ENCODE measurements at regions not wholly inside any gene's neighbourhood (a gene's known extent, or its start where the extent isn't known, plus 50 kb on each side); places are given as distances from the start of the nearest gene placed in this dataset.
A peak's percentile ranks its signal among the peaks of the same experiment; 100 is the strongest.

- no peak for DNase-seq
Measured at GRCh38 chr2:7777668-7778067, 860.5 kb downstream of the RNF144A start.

DNA sequence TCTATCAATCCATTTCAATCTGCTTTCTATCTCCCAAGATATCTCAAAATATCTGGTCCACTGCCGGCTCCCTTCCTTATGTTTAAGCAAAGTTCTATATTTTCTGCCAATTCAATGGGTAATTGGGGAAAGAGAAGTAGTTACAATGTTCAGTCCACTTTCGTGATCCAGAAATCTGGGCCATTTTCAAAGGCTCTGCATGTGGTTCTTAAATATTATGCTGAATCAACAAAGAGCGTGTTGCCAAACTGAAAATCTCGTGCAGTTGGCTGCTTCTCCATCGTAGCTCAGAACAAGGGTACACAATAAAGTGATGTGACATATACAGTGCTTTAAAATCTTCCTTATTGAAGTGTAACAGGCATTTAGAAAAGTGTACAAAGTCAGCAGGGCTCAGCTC lies 863.1 kb downstream of the RNF144A start:
- DNase-seq, result no peak

DNA sequence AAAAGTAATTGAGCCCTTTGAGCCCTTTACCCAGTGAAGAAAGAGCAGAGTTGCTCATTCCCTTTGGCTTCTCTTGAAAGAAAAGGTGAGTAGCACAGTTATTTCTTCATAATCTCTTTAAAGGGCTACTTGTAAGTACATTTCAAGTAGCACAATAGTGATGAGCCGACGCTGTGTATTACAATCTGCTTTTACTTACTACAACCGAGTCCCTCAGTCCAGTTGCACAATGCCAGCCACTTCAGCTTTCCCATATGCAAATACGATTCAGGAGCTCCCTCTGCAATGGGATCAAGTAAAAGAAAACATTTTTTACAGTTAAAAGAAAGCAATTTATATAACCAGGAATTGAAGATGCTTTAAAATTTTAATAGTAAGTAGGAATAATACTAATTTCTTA lies 868.5 kb downstream of the RNF144A start:
- no peak for DNase-seq

DNA sequence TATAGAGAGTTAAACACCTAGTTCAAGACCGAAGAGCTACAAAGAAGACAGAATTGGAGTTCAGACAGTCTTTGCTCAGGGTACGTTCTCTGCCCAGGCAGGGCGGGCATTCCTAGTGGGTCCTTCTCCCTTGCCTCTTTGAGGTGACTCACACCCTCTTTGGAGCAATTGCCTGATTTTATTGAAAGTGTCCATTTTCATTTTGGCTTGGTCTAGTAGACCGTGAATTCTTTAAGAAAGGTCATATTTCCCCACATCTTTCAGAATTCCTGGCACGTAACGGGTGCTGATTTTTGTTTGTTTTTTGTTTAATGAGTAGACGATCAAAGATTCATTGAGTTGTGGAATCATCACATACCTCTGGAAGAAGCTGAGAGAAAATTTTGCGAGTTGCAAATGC lies 871.5 kb downstream of the RNF144A start:
- DNase-seq, result no peak

DNA sequence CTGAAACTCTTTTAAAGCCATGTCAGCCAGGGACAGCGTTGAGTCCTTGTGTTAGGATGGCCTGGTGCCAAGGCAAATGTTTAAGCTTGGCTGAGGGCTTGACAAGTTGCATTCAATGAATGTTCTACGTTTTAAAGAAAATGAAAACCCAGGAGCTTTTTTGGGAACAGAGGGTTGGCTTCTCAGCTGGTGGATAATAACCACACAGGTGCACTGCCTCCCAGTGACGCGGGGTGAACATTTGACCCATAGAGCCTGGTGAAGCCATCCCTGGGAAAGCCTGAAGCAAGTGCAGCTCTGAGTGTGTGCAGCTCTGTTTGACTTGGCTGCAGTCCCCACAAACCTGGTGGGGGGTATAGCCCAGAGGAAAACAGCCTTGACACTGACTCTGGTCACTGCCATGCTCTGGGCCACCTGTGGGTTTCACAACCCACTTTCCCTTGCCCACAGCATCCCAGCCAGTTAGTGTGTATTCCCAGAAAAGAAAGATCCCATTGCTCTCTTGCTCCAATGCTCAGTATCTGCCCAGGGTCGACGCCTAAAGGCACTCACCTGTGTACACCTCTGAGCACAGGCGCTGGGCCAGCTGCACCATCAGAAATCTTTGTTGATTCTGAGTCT lies 874.9 kb downstream of the RNF144A start:
- DNase-seq, result peak; percentile 94

- peak; percentile 12 for DNase-seq
Measured at GRCh38 chr2:7795778-7796563, 878.8 kb downstream of the RNF144A start.

- DNase-seq, result no peak
Measured at GRCh38 chr2:7800031-7800430, 881.8 kb upstream of the ID2 start.

DNA sequence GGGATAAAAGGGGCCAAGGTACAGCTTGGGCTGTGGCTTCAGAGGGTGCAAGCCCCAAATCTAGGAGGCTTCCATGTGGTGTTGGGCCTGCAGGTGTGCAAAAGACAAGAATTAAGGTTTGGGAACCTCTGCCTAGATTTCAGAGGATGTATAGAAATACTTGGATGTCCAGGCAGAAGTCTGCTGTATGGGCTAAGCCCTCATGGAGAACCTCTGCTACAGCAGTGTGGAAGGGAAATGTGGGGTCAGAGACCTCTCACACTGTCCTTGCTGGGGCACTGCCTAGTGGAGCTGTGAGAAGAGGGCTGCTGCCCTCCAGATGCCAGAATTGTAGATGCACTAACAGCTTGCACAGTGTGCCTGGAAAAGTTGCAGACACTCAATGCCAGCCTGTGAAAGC lies 880.6 kb upstream of the ID2 start:
- DNase-seq, result no peak

- no peak for DNase-seq
Measured at GRCh38 chr2:7803515-7803914, 878.3 kb upstream of the ID2 start.

DNA sequence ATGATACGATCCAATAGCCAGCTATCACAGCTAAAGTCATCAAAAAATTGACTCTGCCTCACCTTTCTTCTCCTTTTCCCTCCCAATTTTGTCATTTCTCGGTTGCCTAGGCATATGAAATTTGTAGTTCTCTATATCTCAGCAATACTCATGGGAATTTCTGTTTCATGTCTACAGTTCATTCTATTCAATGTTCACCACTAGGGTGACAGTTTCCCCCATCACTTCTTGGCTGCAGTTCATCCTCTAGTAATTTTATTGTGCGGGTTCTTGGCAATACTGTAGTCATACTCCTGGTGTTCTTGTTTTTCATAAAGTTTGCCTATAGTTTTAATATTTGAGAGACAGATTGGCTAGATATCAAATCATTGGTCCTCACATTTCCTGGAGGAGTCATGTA lies 872.2 kb upstream of the ID2 start:
- DNase-seq, result no peak

DNA sequence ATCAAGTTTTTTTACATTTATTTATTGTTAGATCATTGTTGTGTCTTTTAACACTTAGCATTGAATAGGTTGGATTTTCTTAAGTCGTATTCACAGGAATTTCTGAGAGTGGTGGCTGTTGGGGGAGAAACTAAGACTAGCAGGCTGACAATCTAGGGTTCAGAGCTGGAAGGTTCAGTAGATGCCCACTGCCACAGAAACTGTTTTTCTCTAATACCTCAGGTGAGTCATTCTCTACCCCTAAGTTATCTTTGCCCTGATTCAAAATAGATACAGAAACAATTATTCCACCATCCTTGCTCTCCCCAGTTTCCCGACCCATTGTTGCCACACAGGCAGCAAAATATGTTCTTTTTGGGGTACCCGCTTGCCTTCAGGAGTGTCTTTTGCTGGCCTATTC lies 870.8 kb upstream of the ID2 start:
- no peak for DNase-seq

- DNase-seq, result no peak
Measured at GRCh38 chr2:7812231-7812995, 869.4 kb upstream of the ID2 start.

GRCh38 chr2:7813541-7814292 lies 868.1 kb upstream of the ID2 start:
- no peak for DNase-seq

DNA sequence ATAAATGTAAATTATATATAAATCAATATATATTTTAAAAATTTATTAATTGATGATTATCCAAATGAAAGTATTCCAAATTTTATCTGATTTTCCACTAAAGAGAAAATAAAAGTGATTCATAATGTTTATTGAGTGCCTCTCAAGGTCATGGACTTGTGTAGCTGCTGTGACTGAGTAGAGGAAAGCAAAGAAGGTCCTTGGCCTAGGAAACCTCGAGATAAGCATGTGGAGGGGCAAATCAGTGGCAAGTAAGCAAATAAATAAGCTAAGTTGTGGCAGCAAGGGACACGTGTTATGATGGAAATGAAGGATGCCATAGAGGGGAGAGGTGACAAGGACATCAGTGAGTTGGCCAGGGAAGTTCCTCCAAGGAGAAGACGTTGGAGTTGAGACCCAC lies 866.1 kb upstream of the ID2 start:
- no peak for DNase-seq

- DNase-seq, result no peak
Measured at GRCh38 chr2:7816233-7816632, 865.6 kb upstream of the ID2 start.

DNA sequence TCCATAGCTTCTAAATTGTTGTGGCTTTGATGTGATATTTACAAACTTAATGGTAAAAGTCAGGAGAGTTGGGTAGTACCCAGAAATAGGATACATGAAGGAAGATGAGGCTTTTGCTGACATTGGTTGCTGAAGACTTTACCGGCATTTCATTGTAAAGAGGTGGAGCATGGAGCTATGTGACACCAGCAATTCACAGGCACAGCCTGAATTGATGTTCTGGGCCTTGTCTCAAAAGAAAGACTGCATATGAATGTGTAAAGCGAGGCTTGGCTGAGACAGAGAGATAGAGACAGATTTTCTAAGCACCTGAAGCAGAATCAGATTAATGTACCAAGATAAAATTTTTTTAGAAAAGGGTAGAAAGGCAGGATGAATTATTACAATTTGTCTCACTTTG lies 864.9 kb upstream of the ID2 start:
- DNase-seq, result no peak

- no peak for DNase-seq
Measured at GRCh38 chr2:7819316-7819715, 862.5 kb upstream of the ID2 start.

DNA sequence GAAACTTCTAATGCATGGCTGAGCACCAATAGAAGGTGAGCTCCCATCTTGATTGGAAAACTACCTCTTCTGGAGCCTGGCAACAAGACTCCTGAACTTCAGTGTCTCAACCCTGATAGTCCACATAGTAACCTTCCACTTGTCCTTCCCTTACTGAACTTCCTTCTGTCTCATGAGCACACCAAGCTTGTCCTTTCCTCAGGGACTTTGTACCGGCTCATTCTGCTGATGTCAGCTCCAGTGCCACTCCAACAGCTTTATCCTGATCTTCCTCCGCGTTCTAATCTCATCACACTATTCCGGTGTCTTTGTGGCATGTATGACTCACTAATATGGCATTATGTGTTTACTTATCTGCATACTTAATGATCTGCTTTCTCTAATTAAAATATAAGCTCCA lies 862.0 kb upstream of the ID2 start:
- DNase-seq, result no peak

GRCh38 chr2:7824211-7824610 lies 857.6 kb upstream of the ID2 start:
- DNase-seq, result no peak

DNA sequence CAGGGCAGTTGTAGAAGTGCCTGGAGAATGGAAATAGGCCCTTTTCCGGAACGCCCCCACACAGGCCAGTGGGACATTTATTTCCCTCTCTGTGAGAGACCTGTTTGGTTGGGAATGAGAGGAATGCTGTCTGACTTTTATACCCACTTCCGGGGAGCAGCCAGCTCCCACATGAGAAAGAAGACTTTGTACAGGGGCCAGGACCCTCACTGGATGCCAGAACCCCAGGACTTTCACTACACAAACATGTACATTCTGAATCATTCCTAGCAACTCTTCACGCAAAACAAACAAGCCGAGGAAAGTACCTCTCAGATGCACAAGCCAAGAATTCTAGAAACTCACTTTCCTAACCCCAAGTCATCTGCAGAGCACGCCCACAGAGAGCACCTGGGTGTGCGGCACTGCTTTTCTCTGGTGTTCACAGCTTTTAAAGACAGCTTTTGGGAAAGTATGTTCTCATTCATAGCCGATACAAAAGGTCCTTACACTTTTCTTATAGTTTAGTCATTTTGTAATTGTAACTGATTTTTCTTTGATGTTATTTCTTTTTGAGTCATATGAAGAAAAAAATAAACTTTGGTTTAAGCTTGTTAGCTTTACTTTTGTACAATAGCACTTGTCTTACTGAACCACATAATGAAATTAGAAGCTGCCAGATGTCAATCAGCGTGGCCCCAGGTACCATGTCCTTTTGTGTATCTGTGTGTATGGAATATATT lies 856.1 kb upstream of the ID2 start:
- no peak for DNase-seq

GRCh38 chr2:7826656-7827055 lies 855.2 kb upstream of the ID2 start:
- no peak for DNase-seq

- DNase-seq, result no peak
Measured at GRCh38 chr2:7829241-7829640, 852.6 kb upstream of the ID2 start.

DNA sequence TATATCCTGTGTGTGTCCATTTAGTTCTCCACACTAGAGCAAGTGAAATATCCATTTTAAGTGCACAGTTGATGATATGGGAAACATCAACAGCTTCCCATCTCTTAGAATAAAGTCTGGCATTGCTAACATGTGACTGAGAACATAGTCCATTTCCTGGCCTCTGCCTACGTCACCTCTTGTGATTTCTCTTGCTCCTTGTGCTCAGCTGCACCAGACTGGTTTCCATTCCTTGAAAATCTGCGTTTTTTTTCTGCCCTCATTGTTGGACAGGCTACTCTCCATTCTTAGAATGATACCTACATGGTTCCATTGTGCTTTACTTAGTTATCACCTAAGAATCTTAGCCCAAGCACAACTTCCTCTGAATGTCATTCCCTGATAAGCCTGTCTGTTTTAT lies 851.2 kb upstream of the ID2 start:
- DNase-seq, result no peak
